Liver (tissue), 8 donors: ENCODE measurements at regions not wholly inside any gene's neighbourhood (a gene's known extent, or its start where the extent isn't known, plus 50 kb on each side); places are given as distances from the start of the nearest gene placed in this dataset.

Source experiments
- DNase-seq: peaks from one replicate; pipeline ENCODE4 v3.0.0-alpha.2; 2017; ENCODE audit warnings: low spot score
- H3K27ac ChIP-seq, 2 donors: one replicate each; pipeline ENCODE4 v1.7.0; 2013; ENCODE audit warnings: inconsistent platforms in 2 of 2, low read length in 2 of 2, control low read depth in 1 of 2, low read depth in 1 of 2, mild to moderate bottlenecking in 1 of 2
- H3K27me3 ChIP-seq, 4 donors: one replicate each; pipeline versions ENCODE4 v1.6.1 to v1.7.0; 2013; ENCODE audit warnings: low read length in 3 of 4, inconsistent platforms in 1 of 4, mild to moderate bottlenecking in 1 of 4, moderate library complexity in 1 of 4; ENCODE audit not compliant: control insufficient read depth in 4 of 4, insufficient read depth in 4 of 4
- H3K36me3 ChIP-seq, 4 donors: one replicate each; pipeline versions ENCODE4 v1.6.1 to v1.7.0; 2013; ENCODE audit warnings: low read length in 3 of 4, mild to moderate bottlenecking in 3 of 4, low read depth in 1 of 4, moderate library complexity in 1 of 4; ENCODE audit not compliant: control insufficient read depth in 4 of 4, insufficient read depth in 3 of 4
- H3K4me1 ChIP-seq, 4 donors: one replicate each; pipeline versions ENCODE4 v1.6.1 to v1.7.0; 2013; ENCODE audit warnings: low read length in 3 of 4, mild to moderate bottlenecking in 3 of 4, moderate library complexity in 1 of 4; ENCODE audit not compliant: control insufficient read depth in 4 of 4, insufficient read depth in 4 of 4
- H3K4me3 ChIP-seq, 3 donors: one replicate each; pipeline versions ENCODE4 v1.6.1 to v1.7.0; 2013; ENCODE audit warnings: low read length in 3 of 3, control low read depth in 1 of 3, low read depth in 1 of 3, mild to moderate bottlenecking in 1 of 3
- H3K9ac ChIP-seq, 2 donors: one replicate each; pipeline ENCODE4 v1.7.0; 2013; ENCODE audit warnings: low read length in 2 of 2, mild to moderate bottlenecking in 2 of 2, moderate library complexity in 2 of 2, control low read depth in 1 of 2, low read depth in 1 of 2
- H3K9me3 ChIP-seq, 4 donors: one replicate each; pipeline versions ENCODE4 v1.6.1 to v1.7.0; 2013; ENCODE audit warnings: low read length in 3 of 4; ENCODE audit not compliant: control insufficient read depth in 4 of 4
- RXRA ChIP-seq, 2 donors: IDR thresholded peaks; 2 replicates each; pipeline ENCODE4 v1.6.1; 2017 to 2018; ENCODE audit warnings: antibody characterized with exemption in 2 of 2, mild to moderate bottlenecking in 1 of 2
- SP1 ChIP-seq: IDR thresholded peaks from 2 replicates; pipeline ENCODE4 v1.6.1; 2018; ENCODE audit warnings: antibody characterized with exemption, mild to moderate bottlenecking
- TAF1 ChIP-seq: conservative IDR thresholded peaks from 2 replicates; pipeline ENCODE4 v1.6.1; 2016; ENCODE audit warnings: antibody characterized with exemption, mild to moderate bottlenecking
- YY1 ChIP-seq: IDR thresholded peaks from 2 replicates; pipeline ENCODE4 v1.6.1; 2016; ENCODE audit warnings: antibody characterized with exemption, mild to moderate bottlenecking
- WGBS: extraction: QIAGEN DNeasy Blood & Tissue Kit; methylation state at CpG from one replicate; pipeline ENCODE4 v1.1.7; 2013; 5-methylcytosine and 5-hydroxymethylcytosine counted together
- TF ChIP-seq, protein P1 (sequence below): fragments of 150-350 bp; IDR thresholded peaks from 2 replicates; pipeline ENCODE4 v1.5.1; 2017; ENCODE audit warnings: improper control_type of control experiment, low read depth, low read length; ENCODE audit not compliant: missing input control
- TF ChIP-seq, protein P2 (sequence below): IDR thresholded peaks from 2 replicates; pipeline ENCODE4 v1.6.1; 2016; ENCODE audit warnings: antibody characterized with exemption
- TF ChIP-seq, protein P3 (sequence below): IDR thresholded peaks from 2 replicates; pipeline ENCODE4 v1.6.1; 2016; ENCODE audit warnings: antibody characterized with exemption, mild to moderate bottlenecking
- donor health status: healthy.
- donor health status: healthy.
- donor health status: healthy.
- donor health status: healthy.
- donor health status: healthy.

DNA sequence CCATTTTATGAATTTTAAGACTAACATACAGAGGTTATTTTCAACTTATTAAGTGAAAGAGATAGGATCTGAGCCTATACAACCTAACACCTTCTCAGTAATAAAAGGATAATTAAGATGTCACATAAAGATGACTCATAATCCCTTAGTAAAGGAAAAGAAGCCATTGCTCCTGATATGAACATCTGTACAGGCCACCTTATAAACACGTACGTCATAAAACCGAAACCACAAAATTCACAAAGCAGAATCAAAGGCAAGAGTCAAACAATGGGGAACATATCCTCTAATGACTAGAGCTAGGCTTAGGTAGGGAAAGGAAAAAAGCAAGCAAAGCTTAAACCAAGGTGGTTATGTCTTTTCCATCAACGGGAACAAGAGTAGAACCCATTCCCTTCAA lies 103.5 kb downstream of the KCNA4 start:
- H3K9me3 ChIP-seq, result no peaks in the 10 kb centered on the region
- H3K4me3 ChIP-seq, result no peak overlapping the region
- no peak overlapping the region for H3K27ac ChIP-seq
- H3K27me3 ChIP-seq, result peaks cover 0 to 3% (median 0%) of the 10 kb centered on the region in 4 donors
- no peak overlapping the region for H3K9ac ChIP-seq
- DNase-seq, result no peak
- 82% methylated on average over 4 of the region's 4 CpGs for WGBS
- H3K4me1 ChIP-seq, result no peaks in the 10 kb centered on the region
- no peaks in the 10 kb centered on the region for H3K36me3 ChIP-seq
- TF ChIP-seq, protein P1, sequence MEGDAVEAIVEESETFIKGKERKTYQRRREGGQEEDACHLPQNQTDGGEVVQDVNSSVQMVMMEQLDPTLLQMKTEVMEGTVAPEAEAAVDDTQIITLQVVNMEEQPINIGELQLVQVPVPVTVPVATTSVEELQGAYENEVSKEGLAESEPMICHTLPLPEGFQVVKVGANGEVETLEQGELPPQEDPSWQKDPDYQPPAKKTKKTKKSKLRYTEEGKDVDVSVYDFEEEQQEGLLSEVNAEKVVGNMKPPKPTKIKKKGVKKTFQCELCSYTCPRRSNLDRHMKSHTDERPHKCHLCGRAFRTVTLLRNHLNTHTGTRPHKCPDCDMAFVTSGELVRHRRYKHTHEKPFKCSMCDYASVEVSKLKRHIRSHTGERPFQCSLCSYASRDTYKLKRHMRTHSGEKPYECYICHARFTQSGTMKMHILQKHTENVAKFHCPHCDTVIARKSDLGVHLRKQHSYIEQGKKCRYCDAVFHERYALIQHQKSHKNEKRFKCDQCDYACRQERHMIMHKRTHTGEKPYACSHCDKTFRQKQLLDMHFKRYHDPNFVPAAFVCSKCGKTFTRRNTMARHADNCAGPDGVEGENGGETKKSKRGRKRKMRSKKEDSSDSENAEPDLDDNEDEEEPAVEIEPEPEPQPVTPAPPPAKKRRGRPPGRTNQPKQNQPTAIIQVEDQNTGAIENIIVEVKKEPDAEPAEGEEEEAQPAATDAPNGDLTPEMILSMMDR, result no peak
- TF ChIP-seq, protein P2, sequence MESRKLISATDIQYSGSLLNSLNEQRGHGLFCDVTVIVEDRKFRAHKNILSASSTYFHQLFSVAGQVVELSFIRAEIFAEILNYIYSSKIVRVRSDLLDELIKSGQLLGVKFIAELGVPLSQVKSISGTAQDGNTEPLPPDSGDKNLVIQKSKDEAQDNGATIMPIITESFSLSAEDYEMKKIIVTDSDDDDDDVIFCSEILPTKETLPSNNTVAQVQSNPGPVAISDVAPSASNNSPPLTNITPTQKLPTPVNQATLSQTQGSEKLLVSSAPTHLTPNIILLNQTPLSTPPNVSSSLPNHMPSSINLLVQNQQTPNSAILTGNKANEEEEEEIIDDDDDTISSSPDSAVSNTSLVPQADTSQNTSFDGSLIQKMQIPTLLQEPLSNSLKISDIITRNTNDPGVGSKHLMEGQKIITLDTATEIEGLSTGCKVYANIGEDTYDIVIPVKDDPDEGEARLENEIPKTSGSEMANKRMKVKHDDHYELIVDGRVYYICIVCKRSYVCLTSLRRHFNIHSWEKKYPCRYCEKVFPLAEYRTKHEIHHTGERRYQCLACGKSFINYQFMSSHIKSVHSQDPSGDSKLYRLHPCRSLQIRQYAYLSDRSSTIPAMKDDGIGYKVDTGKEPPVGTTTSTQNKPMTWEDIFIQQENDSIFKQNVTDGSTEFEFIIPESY, result no peak

DNA sequence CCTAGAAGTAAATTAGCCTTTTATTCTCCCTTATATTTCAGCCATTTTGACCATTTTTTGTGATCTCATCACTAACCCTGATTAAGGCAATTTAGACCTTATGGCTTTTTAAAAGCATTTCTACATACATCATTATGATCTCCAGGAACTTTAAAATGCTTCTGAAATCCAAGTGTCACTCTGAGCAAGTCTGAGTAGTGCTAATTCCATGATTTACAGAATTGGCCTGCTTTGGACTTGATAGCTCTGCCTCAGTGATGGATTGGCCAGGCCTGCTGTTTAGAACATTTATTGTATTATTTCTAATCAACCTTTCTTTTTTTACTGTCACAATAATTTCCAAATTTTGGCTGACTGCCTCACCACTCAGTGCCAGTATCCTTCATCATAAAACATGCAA lies 116.4 kb downstream of the KCNA4 start:
- no peak overlapping the region for H3K27ac ChIP-seq
- H3K36me3 ChIP-seq, result no peaks in the 10 kb centered on the region
- no peak overlapping the region for H3K4me3 ChIP-seq
- no peak for DNase-seq
- TF ChIP-seq SP1 (no peak), RXRA (IDR thresholded peaks at IDR 0.05) (no peak), YY1 (no peak)
- H3K27me3 ChIP-seq, result no peaks in the 10 kb centered on the region
- H3K9me3 ChIP-seq, result no peaks in the 10 kb centered on the region
- no peaks in the 10 kb centered on the region for H3K4me1 ChIP-seq
- H3K9ac ChIP-seq, result no peak overlapping the region

DNA sequence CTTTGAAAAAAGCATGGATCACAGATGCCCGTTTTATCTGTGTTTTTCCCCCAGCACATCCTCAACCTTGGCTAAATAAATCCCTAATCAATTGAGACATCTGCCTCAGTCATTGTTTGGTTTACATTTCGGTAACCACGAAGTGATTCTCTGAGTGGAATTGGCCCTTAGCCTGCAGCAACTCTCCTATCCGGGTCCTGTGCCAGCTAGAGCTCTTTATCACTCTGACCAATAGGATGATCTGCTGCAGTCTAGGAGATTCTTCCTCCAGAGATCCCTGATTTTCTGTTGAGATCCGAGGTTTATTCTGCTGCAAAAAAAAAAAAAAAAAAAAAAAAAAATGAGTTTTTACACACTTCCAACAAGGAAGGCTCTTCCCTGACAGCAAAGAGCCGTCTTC lies 137.3 kb downstream of the KCNA4 start:
- Histone ChIP-seq H3K4me3 (no peak overlapping the region), H3K27me3 (no peaks in the 10 kb centered on the region), H3K9ac (no peak overlapping the region), H3K4me1 (no peaks in the 10 kb centered on the region), H3K9me3 (no peaks in the 10 kb centered on the region), H3K27ac (no peak overlapping the region), H3K36me3 (no peaks in the 10 kb centered on the region)
- TF ChIP-seq, protein P3, sequence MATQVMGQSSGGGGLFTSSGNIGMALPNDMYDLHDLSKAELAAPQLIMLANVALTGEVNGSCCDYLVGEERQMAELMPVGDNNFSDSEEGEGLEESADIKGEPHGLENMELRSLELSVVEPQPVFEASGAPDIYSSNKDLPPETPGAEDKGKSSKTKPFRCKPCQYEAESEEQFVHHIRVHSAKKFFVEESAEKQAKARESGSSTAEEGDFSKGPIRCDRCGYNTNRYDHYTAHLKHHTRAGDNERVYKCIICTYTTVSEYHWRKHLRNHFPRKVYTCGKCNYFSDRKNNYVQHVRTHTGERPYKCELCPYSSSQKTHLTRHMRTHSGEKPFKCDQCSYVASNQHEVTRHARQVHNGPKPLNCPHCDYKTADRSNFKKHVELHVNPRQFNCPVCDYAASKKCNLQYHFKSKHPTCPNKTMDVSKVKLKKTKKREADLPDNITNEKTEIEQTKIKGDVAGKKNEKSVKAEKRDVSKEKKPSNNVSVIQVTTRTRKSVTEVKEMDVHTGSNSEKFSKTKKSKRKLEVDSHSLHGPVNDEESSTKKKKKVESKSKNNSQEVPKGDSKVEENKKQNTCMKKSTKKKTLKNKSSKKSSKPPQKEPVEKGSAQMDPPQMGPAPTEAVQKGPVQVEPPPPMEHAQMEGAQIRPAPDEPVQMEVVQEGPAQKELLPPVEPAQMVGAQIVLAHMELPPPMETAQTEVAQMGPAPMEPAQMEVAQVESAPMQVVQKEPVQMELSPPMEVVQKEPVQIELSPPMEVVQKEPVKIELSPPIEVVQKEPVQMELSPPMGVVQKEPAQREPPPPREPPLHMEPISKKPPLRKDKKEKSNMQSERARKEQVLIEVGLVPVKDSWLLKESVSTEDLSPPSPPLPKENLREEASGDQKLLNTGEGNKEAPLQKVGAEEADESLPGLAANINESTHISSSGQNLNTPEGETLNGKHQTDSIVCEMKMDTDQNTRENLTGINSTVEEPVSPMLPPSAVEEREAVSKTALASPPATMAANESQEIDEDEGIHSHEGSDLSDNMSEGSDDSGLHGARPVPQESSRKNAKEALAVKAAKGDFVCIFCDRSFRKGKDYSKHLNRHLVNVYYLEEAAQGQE, result no peak
- TF ChIP-seq TAF1, result no peak
- DNase-seq, result no peak
- WGBS, result 55% methylated on average over 6 of the region's 6 CpGs
